GM12891 (cell line): ENCODE measurements at regions not wholly inside any gene's neighbourhood (a gene's known extent, or its start where the extent isn't known, plus 50 kb on each side); places are given as distances from the start of the nearest gene placed in this dataset.

Experiments
- DNase-seq: peaks from one replicate; pipeline ENCODE4 v3.0.0; 2011; ENCODE audit warnings: low spot score; ENCODE audit not compliant: insufficient read length
- FAIRE-seq: peaks from 2 replicates; lab custom pipeline; 2011; peaks lifted over from hg19 to GRCh38; lab: Jason Lieb, UNC
- PAX5 ChIP-seq: IDR thresholded peaks from 2 replicates; pipeline ENCODE4 v1.6.1; 2011; ENCODE audit warnings: low read length, moderate library complexity, mild to moderate bottlenecking; ENCODE audit not compliant: insufficient read depth, severe bottlenecking
- POLR2A ChIP-seq: IDR thresholded peaks from 2 replicates; pipeline ENCODE4 v1.6.1; 2011; ENCODE audit warnings: low read depth, low read length, control low read depth
- POLR2AphosphoS5 ChIP-seq: IDR thresholded peaks from 2 replicates; pipeline ENCODE4 v1.6.1; 2011; ENCODE audit warnings: low read depth, low read length, control low read depth
- POU2F2 ChIP-seq: IDR thresholded peaks from 2 replicates; pipeline ENCODE4 v1.6.1; 2011; ENCODE audit warnings: low read depth, mild to moderate bottlenecking, control low read depth, low read length, moderate library complexity
- SPI1 ChIP-seq: IDR thresholded peaks from 2 replicates; pipeline ENCODE4 v1.6.1; 2011; ENCODE audit warnings: low read depth, low read length, control low read depth
- TAF1 ChIP-seq: IDR thresholded peaks from 2 replicates; pipeline ENCODE4 v1.6.1; 2011; ENCODE audit warnings: low read depth, low read length, control low read depth

- DNase-seq, result no peak
- FAIRE-seq, result no peak
- no peak for TF ChIP-seq POLR2A
- TF ChIP-seq PAX5, result no peak
- no peak for TF ChIP-seq SPI1
Observed at GRCh38 chr2:16283071-16283850, 342.9 kb downstream of the MYCN start.

- DNase-seq (no peak), FAIRE-seq (no peak)
- TF ChIP-seq POU2F2 (no peak), SPI1 (no peak), PAX5 (no peak), TAF1 (no peak), POLR2A (no peak), POLR2AphosphoS5 (no peak)
Observed at GRCh38 chr2:16282511-16282910, 342.2 kb downstream of the MYCN start.

GRCh38 chr2:16281451-16282335, 341.3 kb downstream of the MYCN start:
- DNase-seq (peak; percentile 13), FAIRE-seq (no peak)
- TF ChIP-seq POU2F2, result no peak
- no peak for TF ChIP-seq POLR2A
- TF ChIP-seq TAF1, result no peak
- no peak for TF ChIP-seq POLR2AphosphoS5
- no peak for TF ChIP-seq PAX5
- no peak for TF ChIP-seq SPI1

GRCh38 chr2:16280081-16280480, 339.7 kb downstream of the MYCN start:
- DNase-seq (no peak), FAIRE-seq (no peak)
- TF ChIP-seq SPI1 (no peak), POLR2A (no peak), POU2F2 (no peak), TAF1 (no peak), PAX5 (no peak), POLR2AphosphoS5 (no peak)

- TF ChIP-seq SPI1, result no peak
- no peak for TF ChIP-seq PAX5
- no peak for TF ChIP-seq POLR2AphosphoS5
- TF ChIP-seq POLR2A, result no peak
- no peak for TF ChIP-seq POU2F2
- no peak for TF ChIP-seq TAF1
- DNase-seq, result no peak
- FAIRE-seq, result no peak
Observed at GRCh38 chr2:16279641-16280040, 339.3 kb downstream of the MYCN start.

- DNase-seq (no peak), FAIRE-seq (no peak)
- no peak for TF ChIP-seq POU2F2
- TF ChIP-seq POLR2AphosphoS5, result no peak
- TF ChIP-seq POLR2A, result no peak
- TF ChIP-seq PAX5, result no peak
- TF ChIP-seq SPI1, result no peak
- no peak for TF ChIP-seq TAF1
Observed at GRCh38 chr2:16279201-16279570, 338.8 kb downstream of the MYCN start.

- no peak for FAIRE-seq
- TF ChIP-seq POLR2AphosphoS5, result no peak
- TF ChIP-seq SPI1, result no peak
- TF ChIP-seq POLR2A, result no peak
- DNase-seq, result no peak
Observed at GRCh38 chr2:16278421-16279200, 338.3 kb downstream of the MYCN start.

GRCh38 chr2:16277117-16277516, 336.8 kb downstream of the MYCN start:
- DNase-seq, result no peak
- no peak for FAIRE-seq

GRCh38 chr2:16275661-16276060, 335.3 kb downstream of the MYCN start:
- no peak for DNase-seq
- TF ChIP-seq TAF1 (no peak), POU2F2 (no peak), SPI1 (no peak), POLR2AphosphoS5 (no peak), PAX5 (no peak), POLR2A (no peak)
- FAIRE-seq, result no peak

More at GRCh38 chr2:16277117-16277516, 336.8 kb downstream of the MYCN start:
- no peak for TF ChIP-seq POLR2A
- no peak for TF ChIP-seq TAF1
- no peak for TF ChIP-seq POLR2AphosphoS5
- no peak for TF ChIP-seq SPI1
- no peak for TF ChIP-seq POU2F2
- no peak for TF ChIP-seq PAX5
